Endothelial cell of hepatic sinusoid (primary cell): ENCODE measurements at regions not wholly inside any gene's neighbourhood (a gene's known extent, or its start where the extent isn't known, plus 50 kb on each side); places are given as distances from the start of the nearest gene placed in this dataset.

Experiments used
- in situ Hi-C: cut with HindIII; loops from 2 replicates; pipeline ENCODE4 v1.10.0; 2017; ENCODE audit warnings: low sequenced_read_pairs

GRCh38 chr3:30113906-30114305 lies 492.5 kb upstream of the TGFBR2 start:
- in situ Hi-C loops = no loop called here

- in situ Hi-C loops = no loop called here
Measured at GRCh38 chr3:30114918-30115317, 491.5 kb upstream of the TGFBR2 start.

- in situ Hi-C loops = no loop called here
Measured at GRCh38 chr3:30122359-30122758, 484.0 kb upstream of the TGFBR2 start.

DNA sequence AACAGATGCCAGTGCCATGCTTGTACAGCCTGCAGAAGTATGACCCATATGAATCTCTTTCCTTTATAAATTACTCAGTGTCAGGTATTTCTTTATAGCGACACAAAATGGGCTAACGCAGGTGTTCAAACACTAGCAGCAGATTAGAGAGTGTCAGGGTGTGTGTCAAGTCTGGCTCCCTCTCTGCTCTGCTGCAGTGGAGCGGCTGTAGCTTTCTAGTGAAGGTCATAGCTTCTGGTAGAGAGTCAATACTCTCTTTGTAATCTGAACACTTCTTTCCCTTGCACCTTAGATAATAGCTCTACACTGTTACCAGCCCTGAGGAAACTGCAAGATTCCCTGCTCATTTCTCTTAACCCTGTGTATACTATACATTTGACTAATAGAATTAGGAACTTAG lies 483.2 kb upstream of the TGFBR2 start:
- in situ Hi-C loops = no loop called here

DNA sequence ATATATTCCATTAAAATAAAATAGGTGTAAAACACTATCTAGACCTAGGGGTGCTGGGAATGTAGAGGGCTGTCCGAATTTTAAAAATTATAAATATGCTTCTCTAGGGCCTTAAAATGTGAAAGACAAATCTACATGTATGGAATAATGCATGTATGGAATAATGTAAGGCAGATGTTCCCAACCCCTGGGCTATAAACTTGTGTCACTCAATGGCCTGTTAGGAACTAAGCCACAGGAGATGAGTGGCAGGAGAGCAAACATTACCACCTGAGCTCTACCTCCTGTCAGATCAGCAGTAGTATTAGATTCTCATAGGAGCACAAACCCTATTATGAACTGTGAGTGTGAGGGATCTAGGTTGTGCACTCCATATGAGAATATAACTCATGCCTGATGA lies 482.6 kb upstream of the TGFBR2 start:
- in situ Hi-C loops = no loop called here

GRCh38 chr3:30124435-30125370 lies 481.7 kb upstream of the TGFBR2 start:
- in situ Hi-C loops = no loop called here

GRCh38 chr3:30129765-30130164 lies 476.6 kb upstream of the TGFBR2 start:
- in situ Hi-C loops = no loop called here

GRCh38 chr3:30130391-30130790 lies 476.0 kb upstream of the TGFBR2 start:
- in situ Hi-C loops = no loop called here

GRCh38 chr3:30131191-30131590 lies 475.2 kb upstream of the TGFBR2 start:
- in situ Hi-C loops = no loop called here

- in situ Hi-C loops = no loop called here
Measured at GRCh38 chr3:30135190-30135589, 471.2 kb upstream of the TGFBR2 start.

DNA sequence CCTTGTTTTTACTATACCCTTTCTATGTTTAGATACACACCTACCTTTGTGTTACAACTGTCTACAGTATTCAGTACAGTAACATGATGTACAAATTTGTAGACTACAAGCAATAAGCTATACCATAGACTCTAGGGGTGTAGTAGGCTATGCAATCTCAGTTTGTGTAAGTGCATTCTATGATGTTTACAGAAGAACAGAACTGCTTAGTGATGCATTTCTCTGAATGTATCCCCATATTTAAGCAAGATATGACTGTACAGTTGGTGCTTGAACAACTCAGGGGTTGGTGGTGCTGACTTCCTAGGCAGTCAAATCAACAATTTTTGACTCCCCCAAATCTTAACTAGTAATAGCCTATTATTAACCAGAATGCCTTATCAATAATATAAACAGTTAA lies 467.1 kb upstream of the TGFBR2 start:
- in situ Hi-C loops = no loop called here

- in situ Hi-C loops = no loop called here
Measured at GRCh38 chr3:30140356-30141075, 465.9 kb upstream of the TGFBR2 start.

DNA sequence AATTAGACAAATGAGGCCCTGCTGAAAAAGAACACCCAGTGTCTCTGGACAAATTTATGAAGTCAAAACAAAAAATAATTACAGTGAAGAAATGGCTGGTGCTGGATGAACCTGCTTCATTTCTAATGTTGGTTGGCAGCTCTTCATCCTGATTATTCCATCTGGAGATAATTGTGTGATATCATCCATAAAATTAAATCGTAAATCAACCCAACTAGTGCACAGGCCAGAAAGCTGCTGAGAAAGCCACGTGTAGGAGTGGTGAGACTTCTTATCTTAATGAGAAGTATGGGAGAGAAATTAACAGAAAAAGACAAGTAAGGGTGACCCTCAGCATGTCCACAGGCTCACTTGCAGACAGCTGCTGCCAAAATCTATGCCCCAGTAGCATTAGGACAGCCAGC lies 465.2 kb upstream of the TGFBR2 start:
- in situ Hi-C loops = no loop called here

GRCh38 chr3:30141927-30142326 lies 464.5 kb upstream of the TGFBR2 start:
- in situ Hi-C loops = no loop called here

DNA sequence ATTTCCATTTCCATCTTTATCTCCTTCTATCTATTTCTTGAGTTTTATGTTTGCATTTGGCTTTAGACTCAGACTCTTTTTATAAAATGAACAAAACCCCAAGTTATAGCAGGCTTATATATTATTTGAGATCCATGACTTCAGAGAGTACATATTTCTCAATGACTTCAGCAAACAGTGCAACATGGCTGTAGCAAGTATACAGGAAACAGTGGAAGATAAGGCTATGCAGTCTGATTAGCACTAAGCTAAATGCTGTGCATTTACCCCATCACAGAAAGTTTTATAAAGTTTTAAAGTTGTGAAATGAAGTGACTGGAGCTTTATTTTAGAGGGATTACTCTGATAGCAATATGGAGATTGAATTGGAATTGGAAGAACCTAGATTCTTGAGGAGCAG lies 463.5 kb upstream of the TGFBR2 start:
- in situ Hi-C loops = no loop called here

- in situ Hi-C loops = no loop called here
Measured at GRCh38 chr3:30145281-30145680, 461.1 kb upstream of the TGFBR2 start.

DNA sequence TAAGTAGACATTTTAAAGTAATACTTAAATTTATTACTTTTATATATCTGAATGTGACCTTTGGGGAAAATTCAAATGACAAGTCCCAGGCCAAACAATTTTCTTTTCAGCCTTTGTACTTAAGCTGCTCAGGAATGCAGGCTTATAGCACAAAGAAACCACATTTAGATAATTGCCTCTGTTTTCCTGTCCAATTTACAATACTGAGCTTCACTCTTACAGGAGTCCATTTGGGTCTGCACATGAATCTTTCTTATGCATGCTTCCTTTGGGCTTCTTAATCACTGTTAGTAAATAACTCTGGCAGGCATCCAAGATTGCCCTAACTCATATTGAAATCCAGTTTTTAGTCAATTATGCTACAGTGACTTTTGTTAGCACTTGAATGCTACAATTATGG lies 459.4 kb upstream of the TGFBR2 start:
- in situ Hi-C loops = no loop called here

DNA sequence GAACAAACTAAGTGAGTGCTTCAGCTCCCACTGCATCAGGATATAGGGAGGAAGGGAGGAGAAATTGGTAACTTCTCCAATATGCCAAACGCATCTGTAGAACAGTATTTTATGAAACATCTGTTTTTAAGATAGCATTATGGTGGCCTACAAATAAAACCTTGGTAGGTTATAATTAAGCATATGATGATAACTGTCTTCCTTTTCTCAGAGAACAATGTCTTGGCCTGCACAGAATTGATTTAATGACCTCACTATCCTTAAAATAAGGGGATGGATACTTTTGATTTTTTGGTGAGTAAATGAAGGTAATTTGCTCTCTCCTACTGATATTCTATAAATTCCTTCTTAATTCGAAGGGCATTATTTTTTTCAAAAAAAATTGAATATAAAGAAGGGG lies 451.5 kb upstream of the TGFBR2 start:
- in situ Hi-C loops = no loop called here

- in situ Hi-C loops = no loop called here
Measured at GRCh38 chr3:30155755-30156154, 450.6 kb upstream of the TGFBR2 start.

GRCh38 chr3:30156586-30157498 lies 449.6 kb upstream of the TGFBR2 start:
- in situ Hi-C loops = no loop called here

- in situ Hi-C loops = no loop called here
Measured at GRCh38 chr3:30161375-30161774, 445.0 kb upstream of the TGFBR2 start.
